ENCODE measurements at regions not wholly inside any gene's neighbourhood (a gene's known extent, or its start where the extent isn't known, plus 50 kb on each side); places are given as distances from the start of the nearest gene placed in this dataset.

DNA sequence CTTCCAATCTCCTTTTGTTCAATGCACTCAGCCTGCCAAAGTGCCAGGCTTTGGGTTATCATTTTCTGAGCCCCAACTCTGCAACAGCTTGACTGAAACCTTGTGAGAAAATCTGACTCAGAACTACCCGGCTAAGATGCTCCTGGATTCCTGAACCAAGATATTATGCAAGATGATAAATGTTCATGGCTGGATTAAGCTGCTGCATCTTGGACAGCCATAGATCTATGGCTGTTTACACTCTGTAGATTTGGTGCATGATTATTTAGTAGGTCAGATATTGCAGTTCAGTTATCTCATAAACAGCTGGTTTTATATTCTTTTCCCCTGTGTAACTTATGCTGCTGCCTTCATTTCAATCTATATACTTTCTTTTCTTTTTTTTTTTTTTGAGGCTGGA is 243.5 kb downstream of the GATA3 start:
- H3K4me3 Mint-ChIP-seq, result no peak overlapping the region
- no peak overlapping the region for H3K27ac Mint-ChIP-seq
- DNase-seq, result no peak

GRCh38 chr10:8298896-8299570 is 244.5 kb downstream of the GATA3 start:
- Mint-ChIP-seq H3K27me3 (ENCODE audit: low read depth in 2 of 2) (peaks cover 24 to 37% of the 10 kb centered on the region in 2 donors), H3K36me3 (no peaks in the 10 kb centered on the region), H3K9me3 (no peaks in the 10 kb centered on the region), H3K27ac (no peak overlapping the region), H3K4me1 (no peaks in the 10 kb centered on the region), H3K4me3 (no peak overlapping the region)
- Histone ChIP-seq H3K27ac (ENCODE audit: low read length) (no peak overlapping the region), H3K4me1 (ENCODE audit: control insufficient read depth, insufficient read depth, low read length) (no peaks in the 10 kb centered on the region), H3K4me3 (ENCODE audit: low read length) (no peak overlapping the region), H3K9me3 (ENCODE audit: control insufficient read depth, insufficient read depth, low read length) (no peaks in the 10 kb centered on the region), H3K36me3 (ENCODE audit: control insufficient read depth, insufficient read depth, low read length) (no peaks in the 10 kb centered on the region), H3K27me3 (ENCODE audit: control insufficient read depth, insufficient read depth, low read length) (no peaks in the 10 kb centered on the region)
- DNase-seq, result no peak
- WGBS (ENCODE audit: insufficient coverage), result 81% methylated on average over 16 of the region's 16 CpGs
- intact Hi-C loops (cut with micrococcal nuclease), result no loop called here
- ATAC-seq, result no peak
- no peak for TF ChIP-seq CTCF (IDR thresholded peaks at IDR 0.05)

More for the DNA sequence above, 243.5 kb downstream of the GATA3 start:
- Histone ChIP-seq H3K27ac (ENCODE audit: low read length) (no peak overlapping the region), H3K9me3 (ENCODE audit: control insufficient read depth, insufficient read depth, low read length) (no peaks in the 10 kb centered on the region), H3K4me1 (ENCODE audit: control insufficient read depth, insufficient read depth, low read length) (no peaks in the 10 kb centered on the region), H3K36me3 (ENCODE audit: control insufficient read depth, insufficient read depth, low read length) (no peaks in the 10 kb centered on the region), H3K27me3 (ENCODE audit: control insufficient read depth, insufficient read depth, low read length) (no peaks in the 10 kb centered on the region), H3K4me3 (ENCODE audit: low read length) (no peak overlapping the region)
- no peak for ATAC-seq
- TF ChIP-seq CTCF (IDR thresholded peaks at IDR 0.05), result no peak
- intact Hi-C loops (cut with micrococcal nuclease), result no loop called here
- WGBS (ENCODE audit: insufficient coverage), result 84% methylated on average over 1 of the region's 1 CpG
- no peaks in the 10 kb centered on the region for H3K9me3 Mint-ChIP-seq
- H3K27me3 Mint-ChIP-seq (ENCODE audit: low read depth in 2 of 2), result peaks cover 24 to 35% of the 10 kb centered on the region in 2 donors
- H3K36me3 Mint-ChIP-seq, result no peaks in the 10 kb centered on the region
- no peaks in the 10 kb centered on the region for H3K4me1 Mint-ChIP-seq

- Histone ChIP-seq H3K27me3 (ENCODE audit: control insufficient read depth, insufficient read depth, low read length) (no peaks in the 10 kb centered on the region), H3K27ac (ENCODE audit: low read length) (no peak overlapping the region), H3K4me1 (ENCODE audit: control insufficient read depth, insufficient read depth, low read length) (no peaks in the 10 kb centered on the region), H3K9me3 (ENCODE audit: control insufficient read depth, insufficient read depth, low read length) (no peaks in the 10 kb centered on the region), H3K4me3 (ENCODE audit: low read length) (no peak overlapping the region), H3K36me3 (ENCODE audit: control insufficient read depth, insufficient read depth, low read length) (no peaks in the 10 kb centered on the region)
- no peak for ATAC-seq
- Mint-ChIP-seq H3K4me3 (no peak overlapping the region), H3K27me3 (ENCODE audit: low read depth in 2 of 2) (peaks cover 26 to 45% of the 10 kb centered on the region in 2 donors), H3K9me3 (no peaks in the 10 kb centered on the region), H3K36me3 (no peaks in the 10 kb centered on the region), H3K4me1 (no peaks in the 10 kb centered on the region), H3K27ac (no peak overlapping the region)
- 92% methylated on average over 5 of the region's 5 CpGs for WGBS (ENCODE audit: insufficient coverage)
- intact Hi-C loops (cut with micrococcal nuclease), result no loop called here
- no peak for TF ChIP-seq CTCF (IDR thresholded peaks at IDR 0.05)
- DNase-seq, result no peak
These were observed 246.4 kb downstream of the GATA3 start for GRCh38 chr10:8300925-8301324.

GRCh38 chr10:8301333-8301732 is 246.8 kb downstream of the GATA3 start:
- no peak overlapping the region for H3K27ac ChIP-seq (ENCODE audit: low read length)
- H3K4me1 ChIP-seq (ENCODE audit: control insufficient read depth, insufficient read depth, low read length), result no peaks in the 10 kb centered on the region
- WGBS (ENCODE audit: insufficient coverage), result 88% methylated on average over 2 of the region's 2 CpGs
- DNase-seq (no peak), ATAC-seq (no peak)
- peaks cover 27 to 40% of the 10 kb centered on the region in 2 donors for H3K27me3 Mint-ChIP-seq (ENCODE audit: low read depth in 2 of 2)
- H3K9me3 ChIP-seq (ENCODE audit: control insufficient read depth, insufficient read depth, low read length), result no peaks in the 10 kb centered on the region
- no peak overlapping the region for H3K27ac Mint-ChIP-seq
- no peak overlapping the region for H3K4me3 Mint-ChIP-seq
- H3K4me1 Mint-ChIP-seq, result no peaks in the 10 kb centered on the region
- no peaks in the 10 kb centered on the region for H3K36me3 Mint-ChIP-seq
- intact Hi-C loops (cut with micrococcal nuclease), result no loop called here
- H3K27me3 ChIP-seq (ENCODE audit: control insufficient read depth, insufficient read depth, low read length), result no peaks in the 10 kb centered on the region
- H3K36me3 ChIP-seq (ENCODE audit: control insufficient read depth, insufficient read depth, low read length), result no peaks in the 10 kb centered on the region
- no peaks in the 10 kb centered on the region for H3K9me3 Mint-ChIP-seq
- no peak overlapping the region for H3K4me3 ChIP-seq (ENCODE audit: low read length)
- TF ChIP-seq CTCF (IDR thresholded peaks at IDR 0.05), result no peak
